ENCODE measurements at regions not wholly inside any gene's neighbourhood (a gene's known extent, or its start where the extent isn't known, plus 50 kb on each side); places are given as distances from the start of the nearest gene placed in this dataset.

- TF ChIP-seq CTCF (IDR thresholded peaks at IDR 0.05) (no peak), POLR2AphosphoS5 (IDR thresholded peaks at IDR 0.05; ENCODE audit: insufficient read depth in 1 of 2, low read depth in 1 of 2) (no peak), POLR2A (IDR thresholded peaks at IDR 0.05) (no peak)
- Histone ChIP-seq H3K4me1 (no peaks in the 10 kb centered on the region), H3K36me3 (no peaks in the 10 kb centered on the region), H3K27me3 (no peaks in the 10 kb centered on the region), H3K9me3 (no peaks in the 10 kb centered on the region), H3K27ac (no peak overlapping the region), H3K4me3 (no peak overlapping the region)
- intact Hi-C loops (cut with DNase I) = no loop called here
- DNase-seq (ENCODE audit: extremely low spot score in 2 of 2) = no peak
Measured at GRCh38 chr9:80619356-80619755, 1047.6 kb downstream of the TLE4 start.

GRCh38 chr9:80615964-80616363 lies 1044.2 kb downstream of the TLE4 start:
- no peak overlapping the region for H3K4me3 ChIP-seq
- H3K9me3 ChIP-seq = no peaks in the 10 kb centered on the region
- no peaks in the 10 kb centered on the region for H3K27me3 ChIP-seq
- TF ChIP-seq POLR2A (IDR thresholded peaks at IDR 0.05) = no peak
- H3K27ac ChIP-seq = no peak overlapping the region
- no peaks in the 10 kb centered on the region for H3K36me3 ChIP-seq
- no peak for DNase-seq (ENCODE audit: extremely low spot score in 2 of 2)
- H3K4me1 ChIP-seq = no peaks in the 10 kb centered on the region
- intact Hi-C loops (cut with DNase I) = no loop called here

- intact Hi-C loops (cut with DNase I) = no loop called here
- DNase-seq (ENCODE audit: extremely low spot score in 2 of 2) = no peak
- no peaks in the 10 kb centered on the region for H3K27me3 ChIP-seq
Measured at GRCh38 chr9:80605793-80606192, 1034.0 kb downstream of the TLE4 start.

GRCh38 chr9:80605129-80605528 lies 1033.4 kb downstream of the TLE4 start:
- Histone ChIP-seq H3K9me3 (no peaks in the 10 kb centered on the region), H3K4me3 (no peak overlapping the region), H3K36me3 (no peaks in the 10 kb centered on the region), H3K27ac (no peak overlapping the region), H3K4me1 (no peaks in the 10 kb centered on the region), H3K27me3 (no peaks in the 10 kb centered on the region)
- peak in 1 of 3 experiments; percentile 40 for TF ChIP-seq CTCF (IDR thresholded peaks at IDR 0.05)
- no peak for TF ChIP-seq POLR2AphosphoS5 (IDR thresholded peaks at IDR 0.05; ENCODE audit: insufficient read depth in 1 of 2, low read depth in 1 of 2)
- intact Hi-C loops (cut with DNase I) = no loop called here
- DNase-seq (ENCODE audit: extremely low spot score in 2 of 2) = no peak

More at GRCh38 chr9:80605793-80606192, 1034.0 kb downstream of the TLE4 start:
- Histone ChIP-seq H3K9me3 (no peaks in the 10 kb centered on the region), H3K4me3 (no peak overlapping the region), H3K27ac (no peak overlapping the region), H3K36me3 (no peaks in the 10 kb centered on the region), H3K4me1 (no peaks in the 10 kb centered on the region)
- no peak for TF ChIP-seq CTCF (IDR thresholded peaks at IDR 0.05)
- TF ChIP-seq POLR2AphosphoS5 (IDR thresholded peaks at IDR 0.05; ENCODE audit: insufficient read depth in 1 of 2, low read depth in 1 of 2) = no peak
- no peak for TF ChIP-seq POLR2A (IDR thresholded peaks at IDR 0.05)

GRCh38 chr9:80602291-80602690 lies 1030.5 kb downstream of the TLE4 start:
- Histone ChIP-seq H3K27me3 (no peaks in the 10 kb centered on the region), H3K4me1 (no peaks in the 10 kb centered on the region), H3K27ac (no peak overlapping the region), H3K4me3 (no peak overlapping the region), H3K36me3 (no peaks in the 10 kb centered on the region), H3K9me3 (no peaks in the 10 kb centered on the region)
- DNase-seq (ENCODE audit: extremely low spot score in 2 of 2) = no peak
- no peak for TF ChIP-seq CTCF (IDR thresholded peaks at IDR 0.05)
- no peak for TF ChIP-seq POLR2A (IDR thresholded peaks at IDR 0.05)
- no peak for TF ChIP-seq POLR2AphosphoS5 (IDR thresholded peaks at IDR 0.05; ENCODE audit: insufficient read depth in 1 of 2, low read depth in 1 of 2)
- intact Hi-C loops (cut with DNase I) = no loop called here

GRCh38 chr9:80596579-80596978 lies 1024.8 kb downstream of the TLE4 start:
- H3K27me3 ChIP-seq = no peaks in the 10 kb centered on the region
- no peaks in the 10 kb centered on the region for H3K4me1 ChIP-seq
- H3K36me3 ChIP-seq = no peaks in the 10 kb centered on the region
- no peaks in the 10 kb centered on the region for H3K9me3 ChIP-seq
- no peak for DNase-seq (ENCODE audit: extremely low spot score in 2 of 2)
- intact Hi-C loops (cut with DNase I) = no loop called here
- H3K4me3 ChIP-seq = no peak overlapping the region
- TF ChIP-seq CTCF (IDR thresholded peaks at IDR 0.05) (no peak), POLR2AphosphoS5 (IDR thresholded peaks at IDR 0.05; ENCODE audit: insufficient read depth in 1 of 2, low read depth in 1 of 2) (no peak), POLR2A (IDR thresholded peaks at IDR 0.05) (no peak)
- H3K27ac ChIP-seq = no peak overlapping the region

Measured in vagina (tissue), 2 donors.